GM23338 (cell line): ENCODE measurements at regions not wholly inside any gene's neighbourhood (a gene's known extent, or its start where the extent isn't known, plus 50 kb on each side); places are given as distances from the start of the nearest gene placed in this dataset.

Experiments
- ATAC-seq: fragments of 200-7000 bp; cut with Tn5 transposase; 3 replicates; pipeline ENCODE4 v1.9.1; 2020
- DNase-seq: peaks from one replicate; pipeline ENCODE4 v3.0.0-alpha.2; 2015; ENCODE audit warnings: low spot score
- H2AFZ ChIP-seq: fragments of 200-600 bp; sonication (generic); 2 replicates; pipeline ENCODE4 v1.8.0; 2016; ENCODE audit warnings: antibody characterized with exemption, mild to moderate bottlenecking, moderate library complexity
- H3F3A ChIP-seq: fragments of 200-600 bp; sonication (generic); replicated peaks from 2 replicates; pipeline ENCODE4 v1.8.0; 2017; ENCODE audit warnings: antibody characterized with exemption, mixed run types, low read depth
- H3K27ac ChIP-seq: fragments of 200-600 bp; sonication (generic); 2 replicates; pipeline ENCODE4 v1.6.1; 2016; ENCODE audit warnings: low read depth
- H3K27me3 ChIP-seq: fragments of 200-600 bp; sonication (generic); 2 replicates; pipeline ENCODE4 v1.8.0; 2016; ENCODE audit warnings: mild to moderate bottlenecking, mixed run types, moderate library complexity; ENCODE audit not compliant: insufficient read depth
- H3K36me3 ChIP-seq: fragments of 200-600 bp; sonication (generic); 2 replicates; pipeline ENCODE4 v1.8.0; 2016; ENCODE audit warnings: mild to moderate bottlenecking; ENCODE audit not compliant: insufficient read depth
- H3K4me1 ChIP-seq: fragments of 200-600 bp; sonication (generic); 2 replicates; pipeline ENCODE4 v1.8.0; 2016; ENCODE audit warnings: mild to moderate bottlenecking, moderate library complexity; ENCODE audit not compliant: insufficient read depth
- H3K4me2 ChIP-seq: fragments of 200-600 bp; sonication (generic); 2 replicates; pipeline ENCODE4 v1.7.1; 2017; ENCODE audit warnings: mixed run types
- H3K4me3 ChIP-seq: fragments of 200-600 bp; sonication (generic); 2 replicates; pipeline ENCODE4 v1.6.1; 2016; ENCODE audit warnings: mixed run types
- H3K79me2 ChIP-seq: fragments of 200-600 bp; sonication (generic); replicated peaks from 2 replicates; pipeline ENCODE4 v1.8.0; 2017; ENCODE audit warnings: mild to moderate bottlenecking; ENCODE audit not compliant: insufficient read depth
- H3K9me2 ChIP-seq: fragments of 200-600 bp; sonication (generic); 2 replicates; pipeline ENCODE4 v1.8.0; 2017; ENCODE audit not compliant: insufficient read depth
- H4K20me1 ChIP-seq: fragments of 200-600 bp; sonication (generic); replicated peaks from 2 replicates; pipeline ENCODE4 v1.8.0; 2017; ENCODE audit warnings: mild to moderate bottlenecking; ENCODE audit not compliant: insufficient read depth
- H3K27ac Mint-ChIP-seq: 2 replicates; pipeline ENCODE4 v1.8.0; 2020; ENCODE audit warnings: inconsistent platforms, mild to moderate bottlenecking, moderate library complexity, mixed read lengths
- H3K27me3 Mint-ChIP-seq: 3 replicates; pipeline ENCODE4 v1.8.0; 2022; ENCODE audit warnings: low read depth, mild to moderate bottlenecking, moderate library complexity, mixed read lengths, inconsistent platforms; ENCODE audit not compliant: insufficient read depth, poor library complexity
- H3K36me3 Mint-ChIP-seq: 3 replicates; pipeline ENCODE4 v1.8.0; 2021; ENCODE audit warnings: low read depth, mild to moderate bottlenecking, inconsistent platforms, moderate library complexity, mixed read lengths
- H3K4me1 Mint-ChIP-seq: 3 replicates; pipeline ENCODE4 v1.8.0; 2020; ENCODE audit warnings: mild to moderate bottlenecking, inconsistent platforms, mixed read lengths
- H3K4me3 Mint-ChIP-seq: 3 replicates; pipeline ENCODE4 v1.8.0; 2021; ENCODE audit warnings: moderate library complexity, mild to moderate bottlenecking, inconsistent platforms, mixed read lengths
- H3K9me3 Mint-ChIP-seq: 3 replicates; pipeline ENCODE4 v1.8.0; 2020; ENCODE audit warnings: moderate library complexity, mild to moderate bottlenecking, inconsistent platforms, mixed read lengths
- CREB1 ChIP-seq: fragments of 250-450 bp; sonication (Bioruptor Pico); IDR thresholded peaks from 2 replicates; pipeline ENCODE4 v1.5.0; 2020; ENCODE audit warnings: low read depth, mild to moderate bottlenecking, moderate library complexity
- CTCF ChIP-seq, 2 experiments: fragments of 200-600 bp in 1 of 2; sonication (generic) in 1 of 2; conservative IDR thresholded peaks; 2 replicates each; pipeline versions ENCODE4 v1.5.1 to v1.6.1; 2016 to 2017; ENCODE audit warnings: antibody characterized with exemption in 2 of 2, low read depth in 2 of 2, mild to moderate bottlenecking in 2 of 2, moderate library complexity in 1 of 2
- ETS1 ChIP-seq: IDR thresholded peaks from 2 replicates; pipeline ENCODE4 v1.6.1; 2016; ENCODE audit warnings: antibody characterized with exemption
- EZH2 ChIP-seq: fragments of 200-600 bp; sonication (generic); IDR thresholded peaks from one replicate; pipeline ENCODE4 v1.8.0; 2017; ENCODE audit warnings: antibody characterized with exemption, mild to moderate bottlenecking, low read depth; ENCODE audit not compliant: unreplicated experiment
- EZH2phosphoT487 ChIP-seq: fragments of 200-600 bp; sonication (generic); IDR thresholded peaks from one replicate; pipeline ENCODE4 v1.8.1; 2018; ENCODE audit warnings: antibody characterized with exemption; ENCODE audit not compliant: unreplicated experiment
- JUNB ChIP-seq: IDR thresholded peaks from one replicate; pipeline ENCODE4 v1.6.1; 2016; ENCODE audit warnings: antibody characterized with exemption; ENCODE audit not compliant: unreplicated experiment
- NANOG ChIP-seq: IDR thresholded peaks from 2 replicates; pipeline ENCODE4 v1.6.1; 2016; ENCODE audit warnings: antibody characterized with exemption, borderline replicate concordance
- POLR2AphosphoS5 ChIP-seq: IDR thresholded peaks from 2 replicates; pipeline ENCODE4 v1.6.1; 2016; ENCODE audit warnings: antibody characterized with exemption, low read depth
- REST ChIP-seq: IDR thresholded peaks from one replicate; pipeline ENCODE4 v1.6.1; 2018; ENCODE audit warnings: antibody characterized with exemption; ENCODE audit not compliant: unreplicated experiment
- STAT1 ChIP-seq: IDR thresholded peaks from one replicate; pipeline ENCODE4 v1.6.1; 2016; ENCODE audit warnings: antibody characterized with exemption; ENCODE audit not compliant: unreplicated experiment
- ZNF114 ChIP-seq: fragments of 250-450 bp; sonication (Bioruptor Pico); IDR thresholded peaks from 2 replicates; pipeline ENCODE4 v1.5.0; 2020; ENCODE audit warnings: mild to moderate bottlenecking, moderate library complexity
- ZNF331 ChIP-seq: fragments of 250-450 bp; sonication (Bioruptor Pico); IDR thresholded peaks from 2 replicates; pipeline ENCODE4 v1.5.0; 2020; ENCODE audit warnings: low read depth, mild to moderate bottlenecking, moderate library complexity
- ZNF462 ChIP-seq: fragments of 250-450 bp; sonication (Bioruptor Pico); IDR thresholded peaks from 2 replicates; pipeline ENCODE4 v1.5.0; 2020; ENCODE audit warnings: mild to moderate bottlenecking, moderate library complexity

- Histone ChIP-seq H3K4me3 (no peak overlapping the region), H3K4me2 (no peak overlapping the region), H3K4me1 (no peaks in the 10 kb centered on the region), H3K79me2 (no peaks in the 10 kb centered on the region), H3K36me3 (no peaks in the 10 kb centered on the region), H3K9me2 (peaks cover 6% of the 10 kb centered on the region; the same call in 1 of the 2 replicates), H3K27me3 (no peaks in the 10 kb centered on the region), H2AFZ (no peak overlapping the region), H3F3A (no peaks in the 10 kb centered on the region), H4K20me1 (no peaks in the 10 kb centered on the region), H3K27ac (no peak overlapping the region)
- TF ChIP-seq ZNF331 (no peak), CTCF (conservative IDR thresholded peaks at IDR 0.05; ENCODE audit: low read depth in 2 of 2) (no peak), POLR2AphosphoS5 (no peak), REST (no peak), ZNF462 (CRISPR knock-in tag) (no peak), JUNB (no peak), STAT1 (no peak), CREB1 (no peak), ETS1 (no peak), ZNF114 (no peak), EZH2phosphoT487 (no peak), NANOG (no peak), EZH2 (no peak)
- Mint-ChIP-seq H3K9me3 (no peaks in the 10 kb centered on the region), H3K27me3 (no peaks in the 10 kb centered on the region), H3K4me1 (no peaks in the 10 kb centered on the region), H3K36me3 (no peaks in the 10 kb centered on the region), H3K27ac (no peak overlapping the region), H3K4me3 (no peak overlapping the region)
- no peak for DNase-seq
- no peak for ATAC-seq
Measured at GRCh38 chr2:23249348-23249747, 135.6 kb upstream of the KLHL29 start.
